ENCODE measurements at regions not wholly inside any gene's neighbourhood (a gene's known extent, or its start where the extent isn't known, plus 50 kb on each side); places are given as distances from the start of the nearest gene placed in this dataset.

GRCh38 chr2:60652832-60653340 lies 99.4 kb upstream of the BCL11A start:
- DNase-seq (ENCODE audit: low read depth in 3 of 3, low spot score in 2 of 3), result no peak

DNA sequence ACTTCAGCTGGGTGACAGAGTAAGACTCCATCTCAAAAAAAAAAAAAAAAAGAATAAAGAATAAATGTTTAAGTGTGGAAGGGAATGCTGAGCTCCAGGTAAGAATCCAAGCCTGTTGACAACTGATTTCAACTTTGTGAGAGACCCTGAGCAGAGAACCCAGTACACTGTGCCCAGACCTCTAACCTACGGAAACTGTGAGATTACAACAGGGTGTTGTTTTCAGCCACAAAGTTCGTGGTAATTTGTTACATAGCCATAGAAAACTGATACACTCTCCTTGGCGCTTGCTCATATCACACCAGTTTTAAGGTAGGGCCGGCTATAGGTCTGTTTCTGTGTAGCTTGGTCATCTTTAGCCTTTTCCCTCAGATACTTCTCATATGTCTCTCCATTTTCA lies 98.4 kb upstream of the PAPOLG start:
- no peak for DNase-seq (ENCODE audit: low read depth in 3 of 3, low spot score in 2 of 3)

DNA sequence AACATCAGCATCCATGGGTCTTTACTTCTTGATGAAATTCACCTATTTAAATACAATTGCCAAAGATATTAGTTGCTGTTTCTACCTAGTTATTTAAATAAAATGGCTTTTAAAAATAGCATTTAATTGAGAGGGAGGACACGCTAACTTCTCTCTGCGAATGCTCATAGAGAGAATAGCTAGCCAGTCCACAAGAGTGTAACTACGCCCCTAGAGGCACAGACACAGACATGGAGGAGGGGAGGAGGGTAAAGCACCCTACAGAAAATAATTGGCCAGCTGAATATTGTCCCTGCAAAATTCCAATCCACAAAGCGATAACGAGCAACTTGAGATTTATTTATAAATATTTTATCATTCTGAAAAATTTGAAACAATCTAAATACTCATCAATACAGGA lies 97.0 kb upstream of the PAPOLG start:
- DNase-seq (ENCODE audit: low read depth in 3 of 3, low spot score in 2 of 3), result no peak

DNA sequence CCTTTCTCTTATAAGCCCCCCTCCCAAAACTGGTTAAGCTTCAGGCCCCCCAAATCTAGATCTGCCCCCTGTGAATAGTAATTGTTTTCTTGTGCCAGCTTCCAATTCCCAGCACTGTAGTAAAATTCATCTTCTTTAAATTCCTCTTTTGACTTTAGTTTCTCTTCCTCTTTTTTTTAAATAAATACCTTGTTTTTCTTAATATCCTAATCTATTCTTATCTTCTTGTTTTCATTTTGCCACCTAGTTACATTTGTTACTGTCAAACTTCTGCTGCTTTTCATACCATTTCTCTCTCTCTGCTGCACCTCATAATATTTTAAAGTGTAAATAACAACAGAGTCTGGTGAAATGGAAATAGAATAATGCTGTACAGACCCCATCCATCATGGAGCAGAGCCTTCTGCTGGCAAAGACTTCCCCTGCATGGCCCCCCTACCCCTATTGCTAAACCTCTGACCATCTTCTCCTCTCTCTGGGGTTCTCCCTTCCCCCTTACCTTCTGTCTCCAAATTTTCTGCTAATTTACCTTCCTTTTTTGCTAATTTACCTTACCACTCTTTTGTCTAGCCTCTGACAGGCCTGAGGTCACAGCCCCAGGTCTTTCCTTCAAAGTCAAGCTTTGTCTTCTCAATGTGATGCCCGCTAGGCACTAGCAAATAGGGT lies 94.9 kb upstream of the PAPOLG start:
- DNase-seq (ENCODE audit: low read depth in 3 of 3, low spot score in 2 of 3), result no peak

DNA sequence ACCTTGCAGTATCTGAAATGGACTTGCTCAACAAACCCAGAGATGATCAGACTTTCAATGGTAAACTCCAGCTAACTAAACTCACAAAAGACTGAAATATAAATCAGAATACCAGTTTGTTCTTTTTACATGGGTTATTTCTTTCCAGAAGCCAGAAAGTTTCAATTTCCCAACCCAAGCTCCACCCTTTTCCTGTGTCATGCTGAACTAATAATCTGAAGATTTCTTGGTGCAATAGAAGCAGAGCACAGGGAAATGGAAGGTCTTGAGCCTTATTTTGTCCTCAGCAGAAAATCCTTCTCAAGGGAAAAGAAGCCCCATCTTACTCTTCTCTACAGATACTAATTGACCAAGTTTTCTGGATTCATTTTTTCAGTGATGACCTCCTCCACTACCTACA lies 93.3 kb upstream of the PAPOLG start:
- no peak for DNase-seq (ENCODE audit: low read depth in 3 of 3, low spot score in 2 of 3)

DNA sequence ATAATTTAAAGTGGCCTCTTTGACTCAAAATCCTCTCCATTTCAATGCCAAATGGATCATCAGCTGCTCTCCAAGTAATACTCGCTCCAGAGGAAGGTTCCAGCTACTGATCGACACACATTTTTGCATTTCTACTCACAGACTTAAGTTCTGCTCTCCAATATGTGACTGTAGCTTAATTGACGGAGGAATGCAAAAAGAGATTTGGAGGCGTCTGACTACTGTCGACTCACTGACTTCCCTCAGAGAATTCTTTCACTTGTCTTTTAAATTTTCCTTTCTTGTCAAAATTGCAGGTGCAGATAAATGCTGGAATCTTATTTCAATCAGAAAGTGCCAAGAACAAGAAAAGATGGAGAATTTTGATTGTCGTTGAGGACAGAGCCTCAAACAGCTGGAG lies 84.1 kb upstream of the PAPOLG start:
- DNase-seq (ENCODE audit: low read depth in 3 of 3, low spot score in 2 of 3), result no peak

DNA sequence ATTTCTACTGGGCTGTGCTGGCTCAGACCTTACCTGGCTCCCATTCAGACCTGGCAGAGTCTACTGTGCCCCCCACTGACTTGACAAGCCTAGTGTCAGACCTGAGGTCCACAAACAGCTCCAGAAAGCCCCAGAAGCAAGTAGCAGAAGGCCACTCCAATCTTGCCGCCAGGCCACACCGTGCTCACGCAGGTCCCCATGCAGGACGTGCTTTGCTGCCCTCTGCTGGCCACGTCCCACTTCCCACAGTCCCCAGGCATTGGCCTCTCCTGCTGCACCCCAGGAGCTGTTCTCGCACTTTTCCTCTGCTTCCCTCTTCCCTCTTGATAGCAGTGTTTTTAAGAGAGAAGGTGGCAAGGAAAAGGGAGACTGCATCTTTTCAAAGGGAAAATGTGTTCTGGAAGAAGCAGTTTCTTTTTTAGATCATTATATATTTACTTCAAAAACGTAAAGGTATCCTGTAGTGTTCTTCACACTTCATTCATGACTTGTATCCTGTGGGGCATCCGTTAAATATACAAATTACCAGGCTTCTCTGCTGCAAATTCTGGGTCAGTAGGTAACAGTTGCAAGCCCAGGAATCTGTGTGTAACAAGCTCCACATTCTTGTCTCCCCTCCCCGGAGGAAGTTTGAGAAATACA lies 81.4 kb upstream of the PAPOLG start:
- peak; percentile 19 to 56 (median 45) for DNase-seq (ENCODE audit: low read depth in 3 of 3, low spot score in 2 of 3)

DNA sequence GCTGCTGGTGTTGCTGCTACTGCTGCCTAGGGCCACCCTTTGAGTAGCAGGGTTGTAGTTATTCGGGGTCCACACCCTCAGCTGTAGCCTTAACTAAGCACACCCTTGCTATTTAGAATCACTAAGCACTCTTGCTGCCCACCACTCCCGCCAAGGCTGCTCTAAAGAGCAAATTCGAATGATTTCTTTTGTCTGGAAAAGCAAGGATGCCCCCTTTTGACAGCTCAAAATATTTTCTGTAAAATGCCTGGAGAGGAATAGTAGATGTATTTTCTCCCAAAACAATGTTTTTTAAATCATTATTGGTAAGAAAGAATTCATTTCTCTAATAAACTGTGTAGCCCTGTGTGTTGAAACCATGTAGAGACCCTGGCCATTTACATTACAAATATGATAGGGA lies 80.8 kb upstream of the PAPOLG start:
- DNase-seq (ENCODE audit: low read depth in 3 of 3, low spot score in 2 of 3), result no peak

DNA sequence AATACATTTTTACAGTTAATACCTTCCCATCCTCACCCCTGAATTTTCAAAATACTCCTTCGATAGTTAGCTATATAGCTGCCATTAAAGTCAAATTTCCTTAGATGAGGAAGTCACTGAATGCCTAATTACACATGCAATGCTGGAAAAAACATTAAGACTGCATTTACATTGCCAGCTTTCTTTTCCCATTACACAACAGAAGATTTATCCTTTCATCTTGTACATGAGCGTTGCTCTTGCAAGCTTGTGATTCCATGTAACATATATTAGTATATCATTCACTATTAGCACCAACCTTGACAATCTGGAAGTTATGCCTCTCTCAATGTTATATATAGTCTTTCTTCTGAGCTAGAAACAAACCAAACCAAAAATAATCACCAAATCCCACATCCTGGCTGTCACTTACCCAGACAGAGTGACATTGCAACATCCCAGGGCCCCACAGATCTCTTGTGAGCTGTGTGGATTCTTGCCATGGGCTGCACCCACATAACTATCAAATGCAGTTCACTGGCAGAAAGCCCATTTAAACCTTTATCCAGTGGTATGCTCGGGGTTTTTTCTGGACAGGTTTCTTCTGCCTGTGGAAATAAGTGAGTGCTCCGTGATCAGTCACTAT lies 79.2 kb upstream of the PAPOLG start:
- no peak for DNase-seq (ENCODE audit: low read depth in 3 of 3, low spot score in 2 of 3)

DNA sequence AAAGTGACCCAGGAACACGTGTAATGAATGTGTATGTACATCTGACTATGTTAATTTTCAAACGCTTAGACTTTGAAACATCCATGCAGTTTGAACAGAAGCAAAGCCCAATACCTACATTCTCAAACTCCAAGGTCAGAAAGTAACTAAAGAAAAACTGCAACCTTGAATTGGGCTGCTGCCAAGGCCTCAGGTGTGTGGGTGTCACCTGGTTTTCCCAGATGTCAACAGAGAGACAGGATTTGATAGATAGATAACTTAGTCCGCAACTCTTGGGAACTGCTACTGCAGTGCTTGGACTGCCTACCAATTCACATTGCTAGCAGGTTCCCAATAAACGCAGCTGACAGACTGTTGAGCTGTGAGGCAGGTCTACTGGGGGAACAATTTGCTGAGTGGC lies 78.7 kb upstream of the PAPOLG start:
- no peak for DNase-seq (ENCODE audit: low read depth in 3 of 3, low spot score in 2 of 3)

DNA sequence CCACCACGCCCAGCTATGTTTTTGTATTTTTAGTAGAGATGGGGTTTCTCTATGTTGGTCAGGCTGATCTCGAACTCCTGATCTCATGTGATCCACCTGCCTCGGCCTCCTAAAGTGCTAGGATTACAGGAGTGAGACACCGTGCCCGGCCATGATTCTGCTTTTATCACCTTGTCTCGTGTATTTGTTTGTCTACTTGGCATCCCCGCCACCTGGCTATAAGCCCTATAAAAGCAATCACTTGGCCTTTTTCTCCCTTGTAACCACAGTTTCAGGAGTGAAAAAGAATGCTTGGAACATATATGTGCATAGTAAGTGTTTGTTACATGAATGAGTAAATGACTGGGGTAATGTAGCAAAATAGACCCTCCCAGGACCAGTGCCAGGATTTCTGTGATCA lies 77.5 kb upstream of the PAPOLG start:
- DNase-seq (ENCODE audit: low read depth in 3 of 3, low spot score in 2 of 3), result no peak

GRCh38 chr2:60679036-60679780 lies 76.9 kb upstream of the PAPOLG start:
- no peak for DNase-seq (ENCODE audit: low read depth in 3 of 3, low spot score in 2 of 3)

DNA sequence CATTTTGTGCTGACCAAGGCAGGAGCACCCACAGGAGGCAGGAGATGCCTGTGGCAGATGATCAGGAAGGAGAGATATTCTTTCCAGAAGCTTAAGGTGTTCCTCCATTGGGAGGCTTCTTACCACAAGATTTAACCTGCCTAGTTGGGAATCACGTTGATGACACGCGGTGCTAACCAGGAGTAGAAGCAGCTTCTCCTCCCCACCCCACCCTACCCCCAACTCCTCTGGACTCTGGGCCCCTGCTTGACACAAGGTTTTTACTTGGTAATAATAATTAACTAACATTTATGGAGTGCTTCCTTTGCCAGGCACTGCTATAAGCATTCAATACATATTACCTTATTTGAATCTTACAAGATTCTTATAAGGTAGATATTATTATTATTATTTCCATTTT lies 62.5 kb upstream of the PAPOLG start:
- DNase-seq (ENCODE audit: low read depth in 3 of 3, low spot score in 2 of 3), result no peak

- no peak for DNase-seq (ENCODE audit: low read depth in 3 of 3, low spot score in 2 of 3)
Observed at GRCh38 chr2:60695793-60696192, 60.3 kb upstream of the PAPOLG start.

- no peak for DNase-seq (ENCODE audit: low read depth in 3 of 3, low spot score in 2 of 3)
Observed at GRCh38 chr2:60699617-60700016, 56.5 kb upstream of the PAPOLG start.

GRCh38 chr2:60706021-60706420 lies 50.0 kb upstream of the PAPOLG start:
- no peak for DNase-seq (ENCODE audit: low read depth in 3 of 3, low spot score in 2 of 3)

All from right renal cortex interstitium (tissue), 3 donors.